IMR-90 (cell line): ENCODE measurements at regions not wholly inside any gene's neighbourhood (a gene's known extent, or its start where the extent isn't known, plus 50 kb on each side); places are given as distances from the start of the nearest gene placed in this dataset.

ENCODE experiments used
- ATAC-seq: fragments of 200-7000 bp; cut with Tn5 transposase; 2 replicates; pipeline ENCODE4 v1.9.1; 2020; ENCODE audit warnings: low read depth, mild to moderate bottlenecking, moderate library complexity
- BruUV-seq: library from RNA; stranded (reverse); fragments of 400-500 nt; replicated peaks from 2 replicates; lab custom pipeline; 2021; lab: Mats Ljungman, UMichigan
- CTCF ChIA-PET: fragments of 300-600 bp; formaldehyde crosslinking; extraction: SDS; loops from one replicate; lab custom pipeline; 2021; ENCODE audit warnings: antibody characterized with exemption; lab: Yijun Ruan, JAX
- POLR2A ChIA-PET: fragments of 300-600 bp; sonication (Branson Sonifier 250); formaldehyde crosslinking; loops from one replicate; lab custom pipeline; 2022; ENCODE audit warnings: antibody characterized with exemption; ENCODE audit not compliant: unreplicated experiment; lab: Charles Lee
- DNase-seq: peaks from one replicate; pipeline ENCODE4 v3.0.0; 2013
- H2AFZ ChIP-seq: replicated peaks from 2 replicates; pipeline ENCODE3; 2013; ENCODE audit warnings: low read length, mild to moderate bottlenecking; ENCODE audit not compliant: poor library complexity
- H2AK5ac ChIP-seq: 2 replicates; pipeline ENCODE4 v1.6.1; 2013; ENCODE audit warnings: low read depth, low read length, inconsistent platforms
- H2AK9ac ChIP-seq: replicated peaks from 2 replicates; pipeline ENCODE3; 2013; ENCODE audit warnings: mild to moderate bottlenecking, low read depth, low read length, moderate library complexity; ENCODE audit not compliant: poor library complexity
- H2BK120ac ChIP-seq: 2 replicates; pipeline ENCODE4 v1.6.1; 2013; ENCODE audit warnings: low read depth, low read length, inconsistent platforms
- H2BK15ac ChIP-seq: 3 replicates; pipeline ENCODE4 v1.6.1; 2013; ENCODE audit warnings: low read depth, low read length, inconsistent platforms
- H2BK20ac ChIP-seq: 2 replicates; pipeline ENCODE4 v1.6.1; 2013; ENCODE audit warnings: low read depth, mild to moderate bottlenecking, inconsistent platforms, low read length, moderate library complexity
- H2BK5ac ChIP-seq: 2 replicates; pipeline ENCODE4 v1.6.1; 2013; ENCODE audit warnings: mild to moderate bottlenecking, low read depth, low read length, inconsistent platforms; ENCODE audit not compliant: poor library complexity, severe bottlenecking
- H3K14ac ChIP-seq: replicated peaks from 2 replicates; pipeline ENCODE4 v1.6.1; 2013; ENCODE audit warnings: low read depth, low read length, inconsistent platforms
- H3K18ac ChIP-seq: 2 replicates; pipeline ENCODE4 v1.6.1; 2013; ENCODE audit warnings: low read depth, low read length, control low read depth
- H3K23ac ChIP-seq: 2 replicates; pipeline ENCODE4 v1.6.1; 2013; ENCODE audit warnings: low read depth, low read length, inconsistent platforms
- H3K27ac ChIP-seq: 2 replicates; pipeline ENCODE4 v1.5.1; 2013; ENCODE audit warnings: mild to moderate bottlenecking, control low read depth, low read length; ENCODE audit not compliant: insufficient read depth
- H3K27me3 ChIP-seq: 2 replicates; pipeline ENCODE4 v1.6.1; 2013; ENCODE audit warnings: low read length; ENCODE audit not compliant: control insufficient read depth, insufficient read depth
- H3K36me3 ChIP-seq: 2 replicates; pipeline ENCODE4 v1.6.1; 2013; ENCODE audit warnings: low read length, mixed read lengths; ENCODE audit not compliant: control insufficient read depth, insufficient read depth
- H3K4ac ChIP-seq: 2 replicates; pipeline ENCODE4 v1.6.1; 2013; ENCODE audit warnings: low read depth, low read length, inconsistent platforms
- H3K4me1 ChIP-seq: 2 replicates; pipeline ENCODE4 v1.6.1; 2013; ENCODE audit warnings: low read length, mixed read lengths; ENCODE audit not compliant: control insufficient read depth, insufficient read depth
- H3K4me2 ChIP-seq: 2 replicates; pipeline ENCODE4 v1.6.1; 2013; ENCODE audit warnings: low read depth, mild to moderate bottlenecking, control low read depth, low read length, moderate library complexity
- H3K4me3 ChIP-seq: 2 replicates; pipeline ENCODE4 v1.5.1; 2013; ENCODE audit warnings: low read depth, mild to moderate bottlenecking, control low read depth, low read length, moderate library complexity; ENCODE audit not compliant: insufficient read depth
- H3K56ac ChIP-seq: 2 replicates; pipeline ENCODE4 v1.6.1; 2013; ENCODE audit warnings: low read length, inconsistent platforms; ENCODE audit not compliant: insufficient read depth; ENCODE audit errors: extremely low read depth
- H3K79me1 ChIP-seq, 2 experiments: 2 replicates each; pipeline ENCODE4 v1.6.1; 2013; ENCODE audit warnings: low read length in 2 of 2, inconsistent platforms in 1 of 2, low read depth in 1 of 2
- H3K9ac ChIP-seq: 2 replicates; pipeline ENCODE4 v1.6.1; 2013; ENCODE audit warnings: low read depth, low read length, control low read depth
- H3K9me1 ChIP-seq: 2 replicates; pipeline ENCODE4 v1.6.1; 2013; ENCODE audit warnings: low read length, inconsistent platforms; ENCODE audit not compliant: insufficient read depth
- H3K9me3 ChIP-seq: 2 replicates; pipeline ENCODE4 v1.6.1; 2013; ENCODE audit warnings: low read length; ENCODE audit not compliant: control insufficient read depth, insufficient read depth
- H4K20me1 ChIP-seq: 2 replicates; pipeline ENCODE4 v1.6.1; 2013; ENCODE audit warnings: low read length, inconsistent platforms; ENCODE audit not compliant: insufficient read depth
- H4K5ac ChIP-seq: 2 replicates; pipeline ENCODE4 v1.6.1; 2013; ENCODE audit warnings: mild to moderate bottlenecking, low read depth, low read length, control low read depth
- H4K8ac ChIP-seq, 2 experiments: 2 replicates each; pipeline ENCODE4 v1.6.1; 2013; ENCODE audit warnings: low read depth in 2 of 2, low read length in 2 of 2, control low read depth in 1 of 2, inconsistent platforms in 1 of 2
- H4K91ac ChIP-seq: 2 replicates; pipeline ENCODE4 v1.6.1; 2013; ENCODE audit warnings: low read depth, low read length, inconsistent platforms; ENCODE audit not compliant: insufficient read depth
- BHLHE40 ChIP-seq: fragments of 150-350 bp; IDR thresholded peaks from 2 replicates; pipeline ENCODE4 v1.6.1; 2016; ENCODE audit warnings: mild to moderate bottlenecking, low read depth, low read length
- CHD1 ChIP-seq: IDR thresholded peaks from 2 replicates; pipeline ENCODE4 v1.6.1; 2012; ENCODE audit warnings: low read depth, low read length, improper control_type of control experiment
- CTCF ChIP-seq: conservative IDR thresholded peaks from 2 replicates; pipeline ENCODE4 v1.5.1; 2012; ENCODE audit warnings: mild to moderate bottlenecking, low read depth, low read length, improper control_type of control experiment
- ELK1 ChIP-seq: fragments of 150-350 bp; IDR thresholded peaks from 2 replicates; pipeline ENCODE4 v1.6.1; 2016; ENCODE audit warnings: low read depth, mild to moderate bottlenecking, low read length, moderate library complexity, borderline replicate concordance
- MAFK ChIP-seq: IDR thresholded peaks from 2 replicates; pipeline ENCODE4 v1.6.1; 2012; ENCODE audit warnings: low read depth, low read length, improper control_type of control experiment
- NFE2L2 ChIP-seq: fragments of 150-350 bp; IDR thresholded peaks from 2 replicates; pipeline ENCODE4 v1.6.1; 2016; ENCODE audit warnings: low read depth, mild to moderate bottlenecking, low read length
- POLR2A ChIP-seq: IDR thresholded peaks from 2 replicates; pipeline ENCODE4 v1.6.1; 2012; ENCODE audit warnings: mild to moderate bottlenecking, low read depth, low read length
- WGBS, 2 experiments: methylation state at CpG; one replicate each; pipeline versions ENCODE4 v1.1.5 to v1.1.7; 2013; ENCODE audit warnings: missing lambda C conversion rate in 2 of 2; ENCODE audit not compliant: insufficient read length in 1 of 2; ENCODE audit errors: extremely low coverage in 2 of 2; 5-methylcytosine and 5-hydroxymethylcytosine counted together
- dilution Hi-C: fragments of 300-500 bp; cut with HindIII; formaldehyde crosslinking; loops from one replicate; pipeline ENCODE4 v1.14.3; 2018; ENCODE audit warnings: low sequenced_read_pairs; ENCODE audit not compliant: unreplicated experiment
- in situ Hi-C: fragments of 300-500 bp; cut with MboI; formaldehyde crosslinking; loops from 3 replicates; pipeline ENCODE4 v1.14.3; 2019; ENCODE audit warnings: low sequenced_read_pairs, inconsistent platforms, mixed read lengths
- intact Hi-C: fragments of 100-400 bp; cut with micrococcal nuclease; formaldehyde crosslinking; loops from 2 replicates; pipeline ENCODE4 v1.10.0; 2022

- no peak overlapping the region for H3K56ac ChIP-seq
- dilution Hi-C loops (no loop called here), intact Hi-C loops (loop anchor here (10.0 kb wide), 1 partner anchor 828 kb away; no protein-coding TSS in a partner anchor), in situ Hi-C loops (no loop called here)
- no peak overlapping the region for H3K14ac ChIP-seq
- H2BK120ac ChIP-seq = no peak overlapping the region
- no peaks in the 10 kb centered on the region for H3K9me1 ChIP-seq
- no peaks in the 10 kb centered on the region for H3K36me3 ChIP-seq
- CTCF ChIA-PET = no interaction called here
- no peaks in the 10 kb centered on the region for H4K20me1 ChIP-seq
- no peak overlapping the region for H2BK20ac ChIP-seq
- BruUV-seq = no TSS peak
- no peak overlapping the region for H3K4me2 ChIP-seq
- no peak overlapping the region for H3K27ac ChIP-seq
- no CpG with 5 or more reads among the region's 8 CpGs for WGBS, 2 experiments
- H3K18ac ChIP-seq = no peak overlapping the region
- no peak overlapping the region for H2AFZ ChIP-seq
- DNase-seq = no peak
- H3K79me1 ChIP-seq = no peaks in the 10 kb centered on the region
- no peak overlapping the region for H4K8ac ChIP-seq
- no peak for ATAC-seq
- TF ChIP-seq CHD1 (no peak), POLR2A (no peak), MAFK (no peak), NFE2L2 (no peak), ELK1 (no peak), CTCF (no peak), BHLHE40 (no peak)
- no peak overlapping the region for H2AK5ac ChIP-seq
- H3K4me1 ChIP-seq = no peaks in the 10 kb centered on the region
- H3K9ac ChIP-seq = no peak overlapping the region
- H4K91ac ChIP-seq = no peak overlapping the region
- H2BK15ac ChIP-seq = no peak overlapping the region
- H2BK5ac ChIP-seq = no peak overlapping the region
- H3K4me3 ChIP-seq = no peak overlapping the region
- 0 out of 2 replicates have a peak, but pooled peaks cover 1% of the 10 kb centered on the region for H3K9me3 ChIP-seq
- H3K27me3 ChIP-seq = no peaks in the 10 kb centered on the region
- no peak overlapping the region for H2AK9ac ChIP-seq
- no peak overlapping the region for H4K5ac ChIP-seq
- POLR2A ChIA-PET = no interaction called here
- H3K4ac ChIP-seq = no peak overlapping the region
- no peak overlapping the region for H3K23ac ChIP-seq
Measured at GRCh38 chr3:181582619-181583018, 129.1 kb upstream of the SOX2 start.
